OCI-LY3 (cell line): ENCODE measurements at regions not wholly inside any gene's neighbourhood (a gene's known extent, or its start where the extent isn't known, plus 50 kb on each side); places are given as distances from the start of the nearest gene placed in this dataset.

Experiments
- H2AFZ ChIP-seq: fragments of 200-600, 300-600 bp; shearing (Covaris generic); 2 replicates; pipeline ENCODE4 v1.6.0; 2014; ENCODE audit warnings: antibody characterized with exemption, low read depth, low read length
- H3K27ac ChIP-seq: fragments of 200-600, 300-600 bp; sonication (generic); 2 replicates; pipeline ENCODE4 v1.5.1; 2014; ENCODE audit warnings: mild to moderate bottlenecking, low read length, moderate library complexity, mixed read lengths
- H3K27me3 ChIP-seq: fragments of 200-600, 300-600 bp; sonication (generic); 2 replicates; pipeline ENCODE4 v1.6.1; 2014; ENCODE audit warnings: low read depth, low read length, mixed read lengths
- H3K36me3 ChIP-seq: fragments of 200-600, 300-600 bp; sonication (generic); replicated peaks from 2 replicates; pipeline ENCODE3; 2014; ENCODE audit warnings: low read depth, low read length, mixed read lengths
- H3K4me1 ChIP-seq: fragments of 300-600, 200-600 bp; sonication (generic); 2 replicates; pipeline ENCODE4 v1.6.1; 2014; ENCODE audit warnings: low read length, mixed read lengths
- H3K4me2 ChIP-seq: fragments of 200-600, 300-600 bp; sonication (generic); 2 replicates; pipeline ENCODE4 v1.6.1; 2014; ENCODE audit warnings: low read length, mixed read lengths
- H3K4me3 ChIP-seq: fragments of 300-600, 200-600 bp; sonication (generic); 2 replicates; pipeline ENCODE4 v1.5.1; 2014; ENCODE audit warnings: antibody characterized with exemption, mild to moderate bottlenecking, low read length, moderate library complexity
- H3K79me2 ChIP-seq: fragments of 300-600, 200-600 bp; shearing (Covaris generic); 2 replicates; pipeline ENCODE4 v1.6.1; 2014; ENCODE audit warnings: mild to moderate bottlenecking, low read length, mixed read lengths
- H3K9ac ChIP-seq: fragments of 300-600, 200-600 bp; shearing (Covaris generic); 2 replicates; pipeline ENCODE4 v1.6.0; 2014; ENCODE audit warnings: mild to moderate bottlenecking, low read length, moderate library complexity
- H3K9me3 ChIP-seq: fragments of 200-600, 300-600 bp; shearing (Covaris generic); 2 replicates; pipeline ENCODE4 v1.6.1; 2014; ENCODE audit warnings: low read length, mixed read lengths; ENCODE audit not compliant: insufficient read depth
- H4K20me1 ChIP-seq: fragments of 200-600, 300-600 bp; sonication (generic); 2 replicates; pipeline ENCODE4 v1.6.1; 2016; ENCODE audit warnings: low read length, mixed read lengths; ENCODE audit not compliant: insufficient read depth
- CTCF ChIP-seq: fragments of 200-600, 300-600 bp; sonication (generic); IDR thresholded peaks from 2 replicates; pipeline ENCODE4 v1.5.1; 2014; ENCODE audit warnings: antibody characterized with exemption, low read length, low read depth
- EZH2phosphoT487 ChIP-seq: fragments of 200-600 bp; shearing (Covaris generic); IDR thresholded peaks from 2 replicates; pipeline ENCODE4 v1.6.1; 2018; ENCODE audit warnings: antibody characterized with exemption, mixed run types, low read depth

DNA sequence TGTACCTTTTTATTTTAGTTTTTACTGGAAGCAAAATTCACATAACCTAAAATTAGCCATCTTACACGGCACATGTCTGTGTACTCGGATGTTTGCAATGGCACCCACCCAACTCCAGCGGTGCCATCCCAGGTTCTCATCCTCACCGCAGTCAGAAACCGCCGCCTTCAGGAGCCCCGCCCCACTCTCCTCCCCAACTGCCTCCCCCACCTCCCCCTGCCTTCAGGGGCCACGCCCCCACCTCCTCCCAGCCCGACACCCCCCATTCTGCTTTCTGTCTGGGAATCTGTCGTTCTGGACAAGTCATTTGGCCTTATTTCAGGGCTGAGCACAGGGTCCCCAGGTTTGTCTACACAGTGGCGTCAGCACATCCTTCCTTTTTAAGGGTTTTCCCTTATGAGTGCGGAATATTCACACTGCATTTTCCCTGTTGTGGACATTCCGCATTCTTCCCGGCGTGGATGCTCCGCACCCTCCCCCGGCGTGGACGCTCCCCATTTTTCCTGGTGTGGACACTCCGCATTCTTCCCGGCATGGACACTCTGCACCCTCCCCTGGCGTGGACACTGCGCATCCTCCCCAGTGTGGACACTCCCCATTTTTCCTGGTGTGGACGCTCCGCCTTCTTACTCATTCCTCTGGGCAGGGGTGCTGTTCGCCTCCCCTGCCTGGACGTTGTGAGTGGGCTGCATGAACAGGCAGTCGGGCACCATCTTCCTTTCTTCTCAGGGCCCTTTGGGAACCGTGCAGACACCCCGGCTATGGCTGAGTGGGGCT, 135.4 kb upstream of the NKX1-1 start:
- no peak overlapping the region for H3K27ac ChIP-seq
- H3K9me3 ChIP-seq: no peaks in the 10 kb centered on the region
- no peaks in the 10 kb centered on the region for H3K79me2 ChIP-seq
- no peaks in the 10 kb centered on the region for H3K27me3 ChIP-seq
- H3K4me2 ChIP-seq: no peak overlapping the region
- no peaks in the 10 kb centered on the region for H3K36me3 ChIP-seq
- no peak overlapping the region for H2AFZ ChIP-seq
- no peak overlapping the region for H3K9ac ChIP-seq
- TF ChIP-seq CTCF: no peak
- no peak for TF ChIP-seq EZH2phosphoT487
- H3K4me3 ChIP-seq: no peak overlapping the region
- H3K4me1 ChIP-seq: no peaks in the 10 kb centered on the region
- H4K20me1 ChIP-seq: no peaks in the 10 kb centered on the region

- Histone ChIP-seq H3K27ac (no peak overlapping the region), H3K4me3 (no peak overlapping the region), H3K36me3 (no peaks in the 10 kb centered on the region), H3K4me2 (no peak overlapping the region), H2AFZ (no peak overlapping the region), H3K79me2 (no peaks in the 10 kb centered on the region), H3K27me3 (no peaks in the 10 kb centered on the region), H3K9ac (no peak overlapping the region), H4K20me1 (no peaks in the 10 kb centered on the region), H3K9me3 (no peaks in the 10 kb centered on the region), H3K4me1 (no peaks in the 10 kb centered on the region)
- TF ChIP-seq EZH2phosphoT487 (no peak), CTCF (no peak)
Measured at GRCh38 chr4:1540601-1541375, 134.5 kb upstream of the NKX1-1 start.

DNA sequence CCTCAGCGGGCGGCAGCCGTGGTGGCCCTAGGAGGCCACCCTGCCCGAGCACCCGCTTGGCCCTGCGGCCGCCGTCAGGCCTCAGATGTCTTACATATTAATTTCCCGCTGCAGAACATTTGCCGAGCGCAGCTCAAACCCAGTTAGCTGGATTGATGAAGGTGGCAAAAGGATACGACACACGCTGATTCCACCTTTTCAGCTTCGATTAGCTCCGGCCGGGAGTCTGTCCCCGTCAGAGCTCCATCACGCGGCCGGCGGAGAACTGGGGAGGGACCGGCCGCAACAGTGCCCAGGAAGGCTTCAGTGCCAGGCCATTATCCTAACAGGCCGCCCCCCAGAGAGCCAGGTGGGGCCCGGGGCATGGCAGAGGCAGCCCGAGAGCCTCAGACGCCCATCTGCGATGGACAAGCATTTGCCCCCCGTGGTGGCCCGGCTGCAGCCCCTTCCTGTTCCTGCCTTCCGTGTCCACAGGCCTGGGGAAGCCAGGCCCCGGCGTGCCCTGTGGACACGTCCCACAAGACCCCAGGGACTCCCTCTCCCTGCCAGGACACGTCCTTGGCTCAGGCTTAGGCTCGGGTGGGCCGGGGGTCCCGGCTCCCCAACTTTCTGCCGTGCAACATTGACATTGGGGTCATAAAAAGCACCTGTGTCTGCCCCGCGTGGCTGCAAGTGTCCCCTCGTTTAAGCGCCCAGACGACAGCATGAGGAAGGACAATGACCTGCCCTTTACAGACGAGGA, 133.8 kb upstream of the NKX1-1 start:
- Histone ChIP-seq H3K79me2 (no peaks in the 10 kb centered on the region), H3K4me3 (no peak overlapping the region), H3K9me3 (no peaks in the 10 kb centered on the region), H3K36me3 (no peaks in the 10 kb centered on the region), H4K20me1 (no peaks in the 10 kb centered on the region), H3K9ac (no peak overlapping the region), H3K27me3 (no peaks in the 10 kb centered on the region), H3K4me2 (no peak overlapping the region), H3K4me1 (no peaks in the 10 kb centered on the region), H2AFZ (no peak overlapping the region), H3K27ac (no peak overlapping the region)
- TF ChIP-seq EZH2phosphoT487 (no peak), CTCF (no peak)
